ENCODE measurements at regions not wholly inside any gene's neighbourhood (a gene's known extent, or its start where the extent isn't known, plus 50 kb on each side); places are given as distances from the start of the nearest gene placed in this dataset.

GRCh38 chr14:34059037-34059924, 108.4 kb upstream of the EGLN3 start:
- no peak for TF ChIP-seq CTCF (IDR thresholded peaks at IDR 0.05)
- no peak for TF ChIP-seq PREB (CRISPR knock-in tag; IDR thresholded peaks at IDR 0.05; ENCODE audit: borderline replicate concordance)
- TF ChIP-seq ETV6 (CRISPR knock-in tag; IDR thresholded peaks at IDR 0.05) = no peak
- no peak for TF ChIP-seq FOXP4 (CRISPR knock-in tag; IDR thresholded peaks at IDR 0.05)
- TF ChIP-seq NR3C1 (CRISPR knock-in tag; conservative IDR thresholded peaks at IDR 0.05; ENCODE audit: low read depth) = no peak
- TF ChIP-seq NR1H2 (CRISPR knock-in tag; IDR thresholded peaks at IDR 0.05) = no peak
- TF ChIP-seq HMGXB4 (CRISPR knock-in tag; IDR thresholded peaks at IDR 0.05) = no peak
- no peak for TF ChIP-seq MAX (CRISPR knock-in tag; IDR thresholded peaks at IDR 0.05)
- no peak for TF ChIP-seq USF2 (CRISPR knock-in tag; IDR thresholded peaks at IDR 0.05)
